ENCODE measurements at regions not wholly inside any gene's neighbourhood (a gene's known extent, or its start where the extent isn't known, plus 50 kb on each side); places are given as distances from the start of the nearest gene placed in this dataset.

DNA sequence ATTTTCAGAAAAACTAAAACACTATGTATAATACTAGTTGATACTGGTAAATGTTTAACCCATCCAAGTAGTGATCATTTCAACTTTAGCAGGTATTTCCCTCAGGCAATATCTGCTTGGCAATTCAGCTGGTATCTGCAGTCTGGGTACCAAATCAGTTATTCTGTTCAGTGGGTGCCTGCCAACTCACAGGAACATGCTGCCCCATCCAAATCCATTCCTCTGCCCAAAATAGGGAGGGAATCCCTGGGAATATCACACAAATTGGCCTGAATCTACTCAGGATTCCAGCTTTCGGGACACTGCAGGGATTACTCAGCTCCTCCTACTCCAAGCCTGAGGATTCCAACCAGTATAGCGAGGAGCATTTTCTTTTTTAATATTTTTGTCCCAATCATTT lies 61.7 kb upstream of the PDE4D start:
- BruUV-seq (replicated peaks), result no TSS peak
- no peaks in the 10 kb centered on the region for H3F3A ChIP-seq (ENCODE audit: low read length, unreplicated experiment)
- POLR2A ChIA-PET (ENCODE audit: unreplicated experiment), result no interaction called here
- H3K36me3 ChIP-seq (ENCODE audit: low read depth, low read length), result no peaks in the 10 kb centered on the region
- H3K4me1 ChIP-seq (ENCODE audit: insufficient read depth, low read length), result no peaks in the 10 kb centered on the region
- no peak for ATAC-seq
- H3K27ac ChIP-seq (ENCODE audit: low read length), result no peak overlapping the region
- no peaks in the 10 kb centered on the region for H3K9me2 ChIP-seq (replicated peaks; ENCODE audit: low read length)
- no peak overlapping the region for H3K9ac ChIP-seq (ENCODE audit: low read length)
- H3K9me3 ChIP-seq (ENCODE audit: low read length), result no peaks in the 10 kb centered on the region
- no peak overlapping the region for H3K4me2 ChIP-seq (ENCODE audit: low read length)
- no peak overlapping the region for H3K4me3 ChIP-seq (ENCODE audit: low read length)
- peaks cover 17% of the 10 kb centered on the region for H3K27me3 ChIP-seq (ENCODE audit: low read length)
- H2AFZ ChIP-seq (ENCODE audit: low read length), result no peak overlapping the region
- DNase-seq, result no peak
- intact Hi-C loops (cut with micrococcal nuclease), result no loop called here
- no peaks in the 10 kb centered on the region for H3K79me2 ChIP-seq (ENCODE audit: low read length)
- H4K20me1 ChIP-seq (ENCODE audit: low read length), result no peaks in the 10 kb centered on the region
- CTCF ChIA-PET, result no interaction called here
- TF ChIP-seq EZH2 (IDR thresholded peaks at IDR 0.05; ENCODE audit: low read length, unreplicated experiment) (no peak), EZH2phosphoT487 (IDR thresholded peaks at IDR 0.05; ENCODE audit: borderline replicate concordance, low read length) (no peak)
- TF ChIP-seq, protein P1, sequence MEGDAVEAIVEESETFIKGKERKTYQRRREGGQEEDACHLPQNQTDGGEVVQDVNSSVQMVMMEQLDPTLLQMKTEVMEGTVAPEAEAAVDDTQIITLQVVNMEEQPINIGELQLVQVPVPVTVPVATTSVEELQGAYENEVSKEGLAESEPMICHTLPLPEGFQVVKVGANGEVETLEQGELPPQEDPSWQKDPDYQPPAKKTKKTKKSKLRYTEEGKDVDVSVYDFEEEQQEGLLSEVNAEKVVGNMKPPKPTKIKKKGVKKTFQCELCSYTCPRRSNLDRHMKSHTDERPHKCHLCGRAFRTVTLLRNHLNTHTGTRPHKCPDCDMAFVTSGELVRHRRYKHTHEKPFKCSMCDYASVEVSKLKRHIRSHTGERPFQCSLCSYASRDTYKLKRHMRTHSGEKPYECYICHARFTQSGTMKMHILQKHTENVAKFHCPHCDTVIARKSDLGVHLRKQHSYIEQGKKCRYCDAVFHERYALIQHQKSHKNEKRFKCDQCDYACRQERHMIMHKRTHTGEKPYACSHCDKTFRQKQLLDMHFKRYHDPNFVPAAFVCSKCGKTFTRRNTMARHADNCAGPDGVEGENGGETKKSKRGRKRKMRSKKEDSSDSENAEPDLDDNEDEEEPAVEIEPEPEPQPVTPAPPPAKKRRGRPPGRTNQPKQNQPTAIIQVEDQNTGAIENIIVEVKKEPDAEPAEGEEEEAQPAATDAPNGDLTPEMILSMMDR (conservative IDR thresholded peaks at IDR 0.05; ENCODE audit: low read depth, low read length), result no peak

DNA sequence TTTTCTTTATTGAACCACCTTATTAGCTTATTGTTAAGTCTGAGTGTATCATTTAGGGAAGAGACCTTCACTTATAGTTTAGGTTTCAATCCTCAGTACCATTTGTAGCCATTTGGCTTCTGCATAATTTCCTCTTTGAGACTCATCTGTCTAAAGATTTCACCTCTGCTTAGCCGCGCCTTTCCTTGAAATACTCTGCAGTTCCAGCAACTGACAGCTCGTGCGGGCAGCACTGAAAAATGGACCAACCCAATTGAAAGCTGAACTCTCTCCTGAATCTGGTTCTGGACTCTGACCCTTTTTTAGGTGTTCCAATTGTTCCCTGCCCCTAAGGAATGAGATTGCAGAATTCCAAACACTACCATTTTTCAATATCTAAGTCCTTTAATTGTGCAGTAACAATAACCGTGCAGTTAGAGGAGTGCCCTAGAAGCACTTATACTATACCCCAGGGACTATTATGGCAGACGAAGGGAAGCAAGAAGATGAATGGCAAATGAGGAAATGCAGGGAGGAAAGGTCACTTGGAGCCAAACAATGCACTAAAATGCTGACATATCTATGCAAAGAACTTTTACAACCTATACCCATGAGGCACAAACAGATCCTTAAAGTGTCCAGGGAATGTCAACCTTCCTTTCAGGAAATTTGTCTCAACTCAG lies 50.1 kb upstream of the PDE4D start:
- H3K9me2 ChIP-seq (replicated peaks; ENCODE audit: low read length), result no peaks in the 10 kb centered on the region
- no peak overlapping the region for H3K9ac ChIP-seq (ENCODE audit: low read length)
- no peaks in the 10 kb centered on the region for H4K20me1 ChIP-seq (ENCODE audit: low read length)
- peaks cover 17% of the 10 kb centered on the region for H3K27me3 ChIP-seq (ENCODE audit: low read length)
- no peak overlapping the region for H3K4me2 ChIP-seq (ENCODE audit: low read length)
- no peak overlapping the region for H3K4me3 ChIP-seq (ENCODE audit: low read length)
- H3K79me2 ChIP-seq (ENCODE audit: low read length), result no peaks in the 10 kb centered on the region
- POLR2A ChIA-PET (ENCODE audit: unreplicated experiment), result no interaction called here
- intact Hi-C loops (cut with micrococcal nuclease), result no loop called here
- DNase-seq (no peak), ATAC-seq (no peak)
- no peak overlapping the region for H3K27ac ChIP-seq (ENCODE audit: low read length)
- no peaks in the 10 kb centered on the region for H3K9me3 ChIP-seq (ENCODE audit: low read length)
- no peaks in the 10 kb centered on the region for H3F3A ChIP-seq (ENCODE audit: low read length, unreplicated experiment)
- TF ChIP-seq EZH2 (IDR thresholded peaks at IDR 0.05; ENCODE audit: low read length, unreplicated experiment) (no peak), EZH2phosphoT487 (IDR thresholded peaks at IDR 0.05; ENCODE audit: borderline replicate concordance, low read length) (no peak)
- TF ChIP-seq, protein P1 (conservative IDR thresholded peaks at IDR 0.05; ENCODE audit: low read depth, low read length), result no peak
- H3K36me3 ChIP-seq (ENCODE audit: low read depth, low read length), result no peaks in the 10 kb centered on the region
- BruUV-seq (replicated peaks), result no TSS peak
- CTCF ChIA-PET, result no interaction called here
- H3K4me1 ChIP-seq (ENCODE audit: insufficient read depth, low read length), result no peaks in the 10 kb centered on the region
- H2AFZ ChIP-seq (ENCODE audit: low read length), result no peak overlapping the region
